Inflammatory macrophage treated with lipopolysaccharide for 1 hour (primary cell): ENCODE measurements at regions not wholly inside any gene's neighbourhood (a gene's known extent, or its start where the extent isn't known, plus 50 kb on each side); places are given as distances from the start of the nearest gene placed in this dataset.
"Not testable (repeated sequence)": the region's sequence is repeated elsewhere in the genome, so short reads cannot be mapped to it uniquely, and the experiment has no call there.

ENCODE experiments used
- DNase-seq, 2 donors: peaks; one replicate each; pipeline ENCODE4 v3.0.0-alpha.2; 2020 to 2022

DNA sequence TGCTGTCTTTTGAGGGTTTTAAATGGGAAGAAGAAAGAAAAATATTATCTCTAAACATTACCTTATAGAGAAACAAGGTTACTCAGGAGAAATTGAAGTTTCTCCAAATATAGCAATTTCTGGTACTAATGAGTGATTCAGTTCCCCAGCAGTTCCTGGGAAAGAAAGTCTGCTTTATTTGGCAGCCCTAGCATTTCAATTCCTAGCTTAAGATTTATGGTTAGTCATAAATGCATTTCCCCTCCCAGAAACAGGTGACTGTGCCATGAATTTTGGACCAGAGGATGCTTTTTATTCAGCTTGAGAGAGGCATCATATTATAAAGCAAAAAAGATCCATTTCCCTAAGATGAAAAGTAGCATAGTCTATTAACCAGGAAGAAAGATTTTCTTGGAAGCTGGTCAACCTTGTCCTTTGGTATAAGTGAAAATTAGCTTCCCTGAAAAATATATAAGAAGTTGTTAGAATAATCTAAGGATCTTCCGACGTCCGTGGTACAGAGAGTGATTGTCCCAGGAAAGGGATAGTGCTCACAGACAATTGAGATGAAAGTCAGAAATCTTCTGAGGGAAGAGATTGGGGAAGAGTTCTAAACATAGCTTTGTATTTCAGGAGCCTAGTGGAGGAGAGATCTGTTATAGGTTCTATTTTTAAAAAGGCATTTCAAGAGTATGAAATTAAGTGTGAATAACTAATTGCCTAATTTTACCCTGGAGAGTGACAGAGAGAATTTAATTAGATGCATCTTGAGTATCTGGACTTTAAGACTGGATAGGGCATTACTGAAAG, 164.9 kb downstream of the ESM1 start:
- no peak for DNase-seq

DNA sequence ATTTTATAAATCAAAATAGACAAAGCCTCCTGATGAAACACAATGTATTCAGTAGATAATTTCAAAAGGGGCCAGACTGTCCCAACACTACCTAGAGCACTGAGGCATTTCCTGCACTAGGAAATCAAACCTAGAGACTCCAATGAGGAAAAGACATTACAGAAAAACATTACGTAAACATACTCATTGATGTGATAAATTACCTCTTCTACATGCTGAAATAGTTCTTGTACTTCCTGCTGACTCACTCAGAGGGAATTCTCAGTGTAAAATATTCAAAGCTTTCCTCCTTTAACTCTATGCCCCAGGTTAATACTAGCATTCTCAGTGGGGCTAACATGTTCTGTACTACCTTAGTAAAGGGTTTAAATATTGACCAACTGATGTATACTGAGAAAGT, 178.0 kb downstream of the ESM1 start:
- DNase-seq = peak in 1 of 2 donors; percentile 27

DNA sequence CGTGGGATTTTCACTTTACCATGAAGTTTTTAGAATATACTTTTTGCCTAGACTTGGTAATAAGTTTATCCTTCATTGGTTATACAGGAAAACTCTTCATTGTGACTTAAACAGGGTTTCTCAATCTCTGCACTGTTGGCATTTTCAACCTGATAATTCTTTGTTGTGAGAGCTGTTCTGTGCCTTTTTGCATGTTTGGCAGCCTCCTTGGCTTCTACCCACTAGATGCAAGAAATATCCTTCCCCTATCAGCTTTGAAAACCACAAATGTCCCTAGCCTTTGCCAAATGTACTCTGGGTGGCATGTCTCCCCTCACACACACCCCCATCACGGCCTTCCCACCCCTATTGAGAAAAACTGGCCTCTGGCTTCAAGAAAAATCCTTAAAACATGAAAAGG, 180.9 kb downstream of the ESM1 start:
- DNase-seq = no peak

DNA sequence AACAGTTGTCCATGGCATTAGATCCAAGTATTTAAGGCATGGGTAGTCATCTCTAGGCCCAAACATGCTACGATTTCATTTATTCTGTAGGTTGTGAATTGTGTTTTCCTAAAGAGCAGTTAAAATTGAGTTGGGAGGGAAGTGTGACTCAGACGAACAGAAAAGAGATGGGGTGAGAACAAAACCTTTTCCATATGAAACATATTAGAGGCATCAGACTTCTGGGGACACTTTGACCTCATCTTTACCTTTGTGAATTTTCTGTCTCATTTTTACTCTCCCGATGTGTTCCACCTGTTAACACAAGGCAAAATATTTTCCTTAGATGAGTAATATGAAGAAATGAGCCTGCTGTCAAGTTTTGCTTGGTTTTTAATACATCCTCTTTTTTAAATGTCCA, 181.3 kb downstream of the ESM1 start:
- DNase-seq = no peak

DNA sequence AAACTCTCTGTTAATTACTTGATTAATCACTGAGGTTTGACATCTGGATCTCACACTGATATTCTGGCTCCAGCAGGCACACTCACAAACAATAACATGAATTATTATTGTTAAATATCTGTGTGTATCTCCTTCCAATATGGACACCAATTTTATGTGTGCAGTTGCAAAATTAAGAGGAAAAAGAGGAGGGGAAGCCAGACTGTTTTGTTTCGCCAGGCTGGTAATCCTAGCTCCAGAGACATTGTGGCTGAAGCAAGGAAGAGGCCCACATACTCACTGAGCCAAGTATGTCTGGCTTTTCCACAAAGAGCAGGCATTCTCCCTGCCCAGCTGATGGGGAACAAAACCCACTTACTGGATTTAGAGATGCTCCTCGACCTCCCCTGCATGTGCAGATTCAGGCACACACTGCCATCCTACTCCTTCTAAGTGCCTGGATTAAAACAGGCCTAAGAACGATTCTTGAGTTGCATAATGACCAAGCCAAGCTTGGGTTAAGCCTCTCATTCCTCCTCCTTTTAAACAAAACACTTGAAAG, 181.9 kb downstream of the ESM1 start:
- no peak for DNase-seq

DNA sequence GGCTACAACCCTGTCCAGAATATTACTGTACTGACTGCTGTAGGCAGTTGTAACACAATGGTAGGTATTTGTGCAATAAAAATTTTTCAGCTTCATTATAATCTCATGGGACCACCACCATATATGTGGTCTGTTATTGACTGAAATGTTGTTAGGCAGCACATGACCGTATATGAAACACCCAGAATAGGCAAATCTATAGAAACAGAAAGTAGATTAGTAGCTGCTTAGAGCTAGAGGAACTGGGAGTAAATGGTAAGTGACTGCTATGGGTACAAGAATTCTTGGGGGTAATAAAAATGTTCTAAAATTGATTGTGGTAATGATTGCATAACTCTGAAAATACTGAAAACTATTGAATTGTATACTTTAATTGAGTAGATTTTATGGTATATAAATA, 185.7 kb downstream of the ESM1 start:
- DNase-seq = no peak

DNA sequence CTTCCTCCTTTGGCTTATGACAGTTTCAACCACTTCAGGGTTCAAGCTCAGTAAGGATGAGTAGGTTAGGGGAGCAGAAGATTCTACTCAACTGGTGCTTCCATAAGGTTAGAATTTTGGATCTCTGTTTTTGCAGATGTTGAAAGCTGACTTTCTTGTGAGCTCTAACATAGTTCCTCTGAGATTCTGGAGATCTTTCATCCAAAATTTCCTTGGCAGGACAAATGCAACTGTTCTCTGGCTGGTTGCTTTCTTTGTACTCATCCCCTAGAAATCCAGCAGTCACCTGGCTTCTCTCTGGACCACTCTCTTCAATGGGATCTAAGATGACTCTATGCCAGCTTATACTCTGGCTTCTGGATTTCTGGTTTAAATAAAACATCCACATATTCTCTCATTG, 189.6 kb downstream of the ESM1 start:
- no peak for DNase-seq

DNA sequence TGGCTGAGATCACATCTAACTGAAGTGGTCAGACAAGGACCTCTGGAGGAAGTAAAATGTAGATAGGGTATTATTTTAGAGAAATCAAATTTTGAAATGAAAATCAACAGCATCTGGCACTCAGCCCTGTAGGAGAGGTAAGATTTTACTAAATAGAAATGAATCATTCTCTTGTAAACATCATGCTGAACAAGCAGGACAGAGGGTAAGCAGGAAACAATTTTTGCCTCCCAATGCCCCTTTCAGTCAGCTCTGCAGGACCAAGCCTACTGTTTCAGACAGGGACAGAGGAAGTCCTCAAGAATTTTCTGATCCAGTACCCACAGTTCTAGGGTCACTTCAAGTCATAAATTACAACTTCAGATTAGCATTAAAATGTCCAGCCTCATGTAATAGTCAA, 190.1 kb downstream of the ESM1 start:
- DNase-seq = no peak

DNA sequence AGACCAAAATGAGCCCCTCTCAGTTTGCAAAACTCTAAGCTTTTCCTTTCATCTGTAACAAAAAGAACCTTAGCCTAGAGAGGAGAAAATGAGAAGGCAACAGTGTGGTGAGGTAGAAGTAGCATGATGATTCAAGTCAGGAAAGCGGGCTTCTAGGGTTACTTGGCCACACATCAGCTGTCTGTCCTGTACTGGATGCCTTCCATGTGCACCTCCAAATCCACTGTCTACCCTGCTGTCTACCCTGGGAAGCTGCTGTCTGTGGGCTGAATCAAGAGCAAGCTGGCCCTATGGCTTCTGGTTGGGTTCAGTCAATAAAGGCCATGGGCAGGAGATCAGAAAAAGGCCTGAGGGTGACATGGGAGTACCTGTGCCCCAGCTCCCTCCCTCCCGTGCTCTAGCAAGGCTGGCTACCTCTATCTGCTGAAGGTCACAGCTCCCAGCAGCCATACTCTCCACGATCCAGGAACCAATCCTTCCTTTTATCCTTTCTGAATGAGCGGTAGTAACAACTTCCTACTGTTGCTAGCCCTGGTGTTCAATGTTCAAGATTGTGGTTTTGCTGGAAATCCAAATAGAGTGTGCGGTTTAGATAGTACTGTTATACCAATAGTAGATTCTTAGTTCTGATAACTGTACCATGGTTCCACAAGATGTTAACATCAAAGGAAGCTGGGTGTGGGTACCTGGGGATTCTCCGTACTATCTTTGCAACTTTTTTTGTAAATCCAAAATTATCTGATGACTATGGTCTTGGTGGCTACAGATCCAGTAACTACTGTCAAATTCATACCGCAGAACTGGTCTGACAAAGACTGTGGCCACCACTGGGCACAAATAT, 191.0 kb downstream of the ESM1 start:
- DNase-seq = no peak

DNA sequence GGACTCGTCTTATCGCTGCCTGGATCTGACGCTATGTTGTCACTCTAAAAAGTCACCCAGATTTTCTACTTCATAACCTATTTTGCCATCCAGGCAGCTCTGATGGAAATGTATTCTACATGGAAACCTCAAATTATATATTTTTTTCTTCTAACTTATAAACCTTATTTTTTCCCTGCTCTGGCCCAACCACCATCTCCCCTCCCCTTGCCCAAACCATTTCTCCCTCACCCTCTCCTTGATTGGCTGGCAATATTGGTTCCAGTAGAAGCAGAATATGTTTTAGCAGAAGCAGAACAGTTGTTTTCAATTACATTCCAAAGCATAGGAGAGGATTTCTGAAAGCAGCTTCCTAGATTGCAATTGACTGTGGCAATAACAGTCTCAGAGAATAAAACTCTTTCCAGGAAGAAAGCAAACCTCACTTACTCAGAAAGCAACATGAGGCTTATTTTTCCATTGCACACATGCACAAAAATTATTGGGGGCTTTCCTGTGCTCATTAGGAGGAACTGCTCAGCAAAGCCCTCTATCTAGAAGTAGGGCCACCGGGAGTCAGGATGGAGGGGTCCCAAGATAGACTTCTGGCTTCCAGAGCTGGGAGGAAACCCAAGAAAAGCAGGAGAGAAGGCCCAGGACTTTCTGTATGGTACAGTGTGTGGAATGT, 191.8 kb downstream of the ESM1 start:
- DNase-seq = no peak

DNA sequence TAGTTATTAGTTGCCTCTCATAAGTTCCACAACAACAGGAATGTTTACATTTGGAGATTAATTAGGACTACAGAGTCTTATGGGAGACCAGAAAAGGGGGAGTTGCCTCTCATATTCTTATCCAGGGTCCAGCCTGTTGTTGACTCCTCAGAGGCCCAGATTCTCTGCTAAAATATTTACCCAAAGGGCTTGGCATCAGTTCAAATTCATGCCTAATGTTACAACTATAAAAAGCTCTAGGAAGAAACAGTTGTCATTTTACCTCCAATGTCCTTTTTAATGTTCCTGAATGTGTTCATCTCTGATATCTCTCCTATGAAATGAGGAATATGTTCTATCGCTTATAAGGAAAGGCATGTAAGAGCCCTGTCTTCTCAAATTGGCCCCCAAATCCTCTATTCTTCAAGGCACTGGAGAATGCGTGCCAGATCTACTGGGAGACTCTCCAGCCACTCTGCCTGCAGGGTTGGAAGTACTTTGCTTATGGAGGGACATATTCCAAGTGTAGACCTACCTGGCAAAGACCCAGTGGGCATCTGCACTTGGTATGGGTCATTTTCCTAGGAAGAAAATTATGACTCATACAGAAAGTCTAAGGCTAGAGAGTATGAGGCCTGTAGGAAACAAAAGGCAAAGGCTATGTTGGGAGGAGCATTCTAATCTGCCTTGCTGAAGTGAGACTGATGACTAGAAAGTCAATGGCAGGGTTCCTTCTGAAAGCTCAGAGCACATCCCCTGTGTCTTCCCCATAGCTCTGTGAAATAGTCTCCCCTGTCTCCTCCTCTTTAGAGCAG, 192.6 kb downstream of the ESM1 start:
- no peak for DNase-seq

DNA sequence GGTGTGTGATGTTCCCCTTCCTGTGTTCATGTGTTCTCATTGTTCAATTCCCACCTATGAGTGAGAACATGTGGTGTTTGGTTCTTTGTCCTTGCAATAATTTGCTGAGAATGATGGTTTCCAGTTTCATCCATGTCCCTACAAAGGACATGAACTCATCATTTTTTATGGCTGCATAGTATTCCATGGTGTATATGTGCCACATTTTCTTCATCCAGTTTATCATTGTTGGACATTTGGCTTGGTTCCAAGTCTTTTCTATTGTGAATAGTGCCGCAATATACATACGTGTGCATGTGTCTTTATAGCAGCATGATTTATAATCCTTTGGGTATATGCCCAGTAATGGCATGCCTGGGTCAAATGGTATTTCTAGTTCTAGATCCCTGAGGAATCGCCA, 197.5 kb downstream of the ESM1 start:
- not testable (repeated sequence) for DNase-seq

DNA sequence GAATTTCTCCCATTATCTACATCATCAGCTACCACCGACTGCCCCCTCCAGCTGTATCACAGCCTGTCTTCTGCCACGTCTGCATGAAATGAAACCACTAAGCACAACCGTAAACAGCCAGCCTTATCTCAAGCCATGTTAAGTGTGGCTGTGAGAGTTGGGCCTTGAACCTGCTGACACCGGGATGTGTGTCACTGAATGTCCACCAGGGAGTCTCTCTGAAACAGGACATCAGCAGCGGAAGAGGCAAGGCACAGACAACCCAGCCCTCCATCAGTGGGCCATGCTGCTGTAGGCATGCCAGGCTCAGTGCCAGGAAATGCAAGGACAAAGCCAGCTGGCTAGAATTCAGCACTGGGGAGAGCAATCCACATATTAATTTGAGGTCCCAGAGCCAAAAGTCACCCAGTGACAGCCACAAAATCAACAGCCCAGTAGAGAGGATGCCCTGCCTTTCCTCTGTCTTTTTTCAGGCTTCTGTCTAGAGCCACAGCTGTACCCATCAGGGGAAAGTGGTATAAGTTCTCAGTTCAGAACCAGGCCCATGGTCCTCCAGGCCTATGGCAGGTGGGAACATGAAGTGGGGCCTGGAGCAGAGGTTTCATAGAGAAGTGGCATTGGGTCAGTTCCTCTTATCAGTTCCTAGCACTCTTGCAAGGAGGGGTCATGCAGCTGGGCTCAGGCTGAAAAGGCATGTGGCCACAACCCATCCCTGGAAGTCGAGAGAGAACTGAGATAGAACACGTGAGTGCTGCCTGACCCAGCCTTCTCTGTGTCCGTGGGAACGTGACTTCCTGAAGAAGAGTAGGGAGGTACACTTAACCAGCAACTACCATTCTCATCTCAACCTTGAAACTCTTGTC, 199.4 kb downstream of the ESM1 start:
- peak; percentile 34 to 47 for DNase-seq

DNA sequence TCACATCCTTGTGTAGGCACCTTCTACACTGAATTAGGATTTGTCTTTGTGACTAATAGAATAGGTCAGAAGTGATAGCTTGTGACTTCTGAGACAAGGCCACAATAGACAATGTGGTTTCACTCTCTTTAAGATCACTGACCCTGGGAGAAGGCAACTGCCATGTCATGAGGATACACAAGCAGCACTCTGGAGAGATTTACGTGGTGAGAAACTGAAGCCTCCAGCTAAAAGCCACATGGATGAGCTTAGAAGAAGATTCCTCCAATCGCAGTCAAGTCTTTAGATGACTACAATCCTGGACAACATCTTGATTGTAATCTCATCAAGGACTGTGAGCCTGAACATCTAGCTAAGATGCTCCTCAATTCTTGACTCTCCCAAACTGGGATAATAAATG, 206.6 kb downstream of the ESM1 start:
- no peak for DNase-seq

DNA sequence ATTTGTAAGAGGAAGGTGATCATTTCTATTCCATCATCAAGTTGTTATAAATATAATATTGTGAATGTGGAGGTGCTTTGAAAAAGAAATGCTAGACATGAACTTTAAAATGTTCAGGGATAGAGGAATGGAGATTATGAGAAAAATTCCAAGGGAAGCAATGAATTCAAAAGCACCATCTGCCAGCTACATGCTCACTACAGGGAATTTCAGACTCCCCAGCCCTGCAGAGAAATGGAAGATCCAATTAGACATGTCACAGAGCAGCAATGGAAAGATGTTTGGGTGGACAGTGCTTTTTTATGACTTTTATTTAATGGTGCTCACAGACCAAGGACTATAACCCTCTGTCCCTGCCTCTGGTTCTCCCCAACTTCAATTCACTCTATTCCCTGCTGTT, 209.7 kb downstream of the ESM1 start:
- DNase-seq = no peak

DNA sequence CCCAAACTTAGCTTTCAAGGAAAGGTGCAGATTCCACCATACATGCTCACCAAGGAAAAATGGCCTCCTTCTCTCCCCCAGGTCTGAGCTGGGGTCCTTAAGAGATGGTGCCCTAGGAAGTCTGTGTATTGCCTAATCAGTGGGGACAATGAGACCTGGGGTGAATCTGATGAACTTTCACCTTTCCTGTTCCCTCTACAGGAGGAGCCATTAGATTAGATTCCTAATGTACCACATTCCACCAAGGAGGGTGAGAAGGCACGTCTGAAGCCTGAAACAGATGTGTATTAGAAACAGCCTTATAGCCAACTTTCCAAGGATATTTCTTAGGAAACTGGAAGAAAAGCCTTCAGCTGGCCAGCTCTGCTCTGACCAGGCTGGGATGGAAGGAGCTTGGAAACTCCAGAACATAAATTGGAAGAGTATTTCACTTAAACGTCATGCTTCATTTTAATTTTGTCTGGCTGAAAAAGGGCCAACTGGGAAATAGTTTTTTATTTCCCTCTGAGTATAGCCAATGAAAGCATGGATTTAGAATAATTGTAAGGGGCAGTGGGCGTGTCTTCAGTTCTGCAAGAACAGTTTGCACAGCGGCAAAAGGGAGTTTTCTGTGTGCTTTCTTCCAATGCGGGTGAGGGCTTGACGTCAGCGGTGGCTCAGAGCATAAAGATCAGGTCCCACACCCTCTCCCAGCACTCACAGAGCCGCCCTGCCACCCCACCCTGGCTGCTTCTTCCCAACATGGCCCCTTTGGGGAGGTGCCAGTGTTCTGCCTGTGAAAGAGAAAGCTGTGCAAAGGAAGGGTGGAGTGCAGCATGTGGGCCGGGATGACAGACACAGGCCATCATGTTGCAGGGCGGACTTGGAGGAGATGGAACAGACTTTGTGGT, 210.9 kb downstream of the ESM1 start:
- DNase-seq = no peak

DNA sequence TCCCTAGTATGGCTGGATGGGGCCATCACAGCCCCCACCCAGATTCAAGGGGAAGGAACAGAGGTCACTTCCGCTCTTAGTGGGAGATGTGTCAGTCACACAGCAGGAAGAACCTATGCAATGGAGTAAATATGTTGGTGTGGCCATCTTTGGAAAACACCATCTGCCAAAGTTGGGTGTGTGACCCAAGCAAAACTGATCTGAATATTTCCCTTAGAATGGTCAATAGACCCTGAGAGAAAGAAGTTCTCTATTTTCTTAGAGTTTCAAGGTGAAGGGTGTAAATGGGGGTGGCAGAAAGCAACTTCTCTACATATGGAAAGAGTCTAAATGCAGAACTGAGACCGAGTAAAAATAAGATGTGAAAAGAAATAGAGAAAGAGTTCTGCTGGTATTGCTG, 212.7 kb downstream of the ESM1 start:
- DNase-seq = peak; percentile 50 to 71

DNA sequence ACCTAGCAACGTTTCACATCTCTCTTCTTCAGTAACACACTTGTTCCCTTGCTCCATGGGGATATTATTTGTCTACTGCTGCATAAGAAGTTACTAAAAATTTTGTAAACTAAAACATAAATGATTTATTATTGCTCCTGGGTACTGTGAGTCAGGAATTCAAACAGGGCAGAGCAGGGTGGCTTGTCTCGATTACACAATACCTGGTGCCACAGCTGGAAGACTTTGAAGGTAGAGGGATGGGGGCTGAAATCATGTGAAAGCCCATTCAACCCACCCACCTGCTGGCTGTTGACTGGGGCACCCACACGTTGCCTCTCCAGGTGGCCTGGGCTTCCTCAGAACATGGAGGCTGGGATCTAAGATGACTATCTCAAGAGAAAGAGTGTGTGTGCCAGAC, 213.2 kb downstream of the ESM1 start:
- no peak for DNase-seq

DNA sequence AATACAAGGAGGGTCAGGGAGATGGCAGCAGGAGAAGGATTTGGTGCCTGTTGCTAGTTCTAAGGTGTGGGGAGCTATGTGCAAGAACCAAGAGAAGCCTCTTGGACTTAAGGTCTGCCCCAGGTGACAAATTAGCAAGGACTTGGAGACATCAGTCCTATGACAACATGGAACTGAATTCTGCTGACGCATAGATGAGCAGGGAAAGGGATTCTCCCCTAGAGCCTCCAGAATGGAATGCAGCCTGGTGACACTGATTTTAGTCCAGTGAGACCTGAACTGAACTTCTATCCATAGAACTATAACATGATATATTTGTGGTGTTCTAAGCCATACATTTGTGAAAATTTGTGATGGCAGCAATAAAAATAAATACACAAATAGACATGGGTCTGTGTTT, 215.6 kb downstream of the ESM1 start:
- DNase-seq = no peak

DNA sequence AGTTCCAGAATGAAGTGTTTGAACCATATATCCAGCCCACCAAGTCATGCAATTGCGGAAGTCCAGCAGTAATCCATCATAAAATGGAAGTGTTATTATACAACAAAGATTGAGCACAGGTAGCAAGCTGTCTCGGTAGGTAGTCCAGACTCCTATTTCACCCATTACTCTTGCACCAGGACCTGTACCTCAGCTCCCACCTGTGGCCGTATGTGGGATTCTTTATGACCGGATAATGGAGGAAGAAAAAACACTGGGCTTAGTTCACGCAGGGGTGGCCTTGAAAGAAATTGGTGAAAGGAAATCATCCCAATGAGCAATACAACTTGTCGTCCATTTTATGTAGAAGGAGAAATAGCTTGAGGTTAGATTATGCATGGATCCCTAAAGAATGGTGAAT, 216.3 kb downstream of the ESM1 start:
- DNase-seq = no peak

DNA sequence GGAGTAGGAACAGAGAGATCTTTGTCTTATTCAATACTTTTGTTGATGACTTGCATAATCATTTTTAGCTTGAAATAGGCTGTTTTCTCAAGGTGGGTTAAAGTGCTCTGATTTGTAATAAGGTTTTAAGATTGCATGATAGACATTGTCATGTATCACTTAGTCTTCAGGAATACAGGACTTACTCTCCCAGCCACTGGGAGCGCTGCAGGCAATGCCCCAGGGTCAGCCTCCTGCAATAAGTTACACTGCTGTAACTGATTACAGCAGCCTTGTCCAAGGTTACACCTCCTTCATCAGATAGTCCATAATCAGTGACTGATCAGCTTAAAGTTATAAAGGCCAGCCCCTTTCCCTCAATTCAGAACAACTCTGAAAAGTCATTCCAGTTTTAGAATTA, 218.6 kb downstream of the ESM1 start:
- DNase-seq = no peak
